Neural cell (in vitro differentiated cells): ENCODE measurements at regions not wholly inside any gene's neighbourhood (a gene's known extent, or its start where the extent isn't known, plus 50 kb on each side); places are given as distances from the start of the nearest gene placed in this dataset.

Experiments used
- H2AFZ ChIP-seq: fragments of 200-600, 300-800 bp; sonication (generic), shearing (Covaris generic); 2 replicates; pipeline ENCODE4 v1.6.0; 2014; ENCODE audit warnings: low read depth, mild to moderate bottlenecking, antibody characterized with exemption, low read length, moderate library complexity
- H3F3A ChIP-seq: fragments of 200-600 bp; shearing (Covaris generic); 2 replicates; pipeline ENCODE4 v1.6.1; 2016; ENCODE audit warnings: mild to moderate bottlenecking, moderate library complexity, mixed read lengths, antibody characterized with exemption, low read length; ENCODE audit not compliant: insufficient read depth, poor library complexity, severe bottlenecking
- H3K27ac ChIP-seq: fragments of 200-600, 300-800 bp; sonication (generic), shearing (Covaris generic); 2 replicates; pipeline ENCODE4 v1.5.1; 2014; ENCODE audit warnings: mild to moderate bottlenecking, low read length, moderate library complexity
- H3K27me3 ChIP-seq: fragments of 300-800, 200-600 bp; sonication (generic), shearing (Covaris generic); 2 replicates; pipeline ENCODE4 v1.6.0; 2014; ENCODE audit warnings: mild to moderate bottlenecking, low read depth, low read length, moderate library complexity; ENCODE audit not compliant: insufficient read depth
- H3K36me3 ChIP-seq: fragments of 300-800, 200-600 bp; sonication (generic), shearing (Covaris generic); 2 replicates; pipeline ENCODE4 v1.5.1; 2014; ENCODE audit warnings: mild to moderate bottlenecking, antibody characterized with exemption, low read length, moderate library complexity; ENCODE audit not compliant: insufficient read depth
- H3K4me2 ChIP-seq: fragments of 300-800, 200-600 bp; sonication (generic), shearing (Covaris generic); 2 replicates; pipeline ENCODE4 v1.6.0; 2014; ENCODE audit warnings: mild to moderate bottlenecking, low read length
- H3K4me3 ChIP-seq: fragments of 300-800, 200-600 bp; sonication (generic), shearing (Covaris generic); 2 replicates; pipeline ENCODE4 v1.5.1; 2014; ENCODE audit warnings: mild to moderate bottlenecking, low read length, moderate library complexity
- H3K79me2 ChIP-seq: fragments of 200-600 bp; shearing (Covaris generic); replicated peaks from 2 replicates; pipeline ENCODE4 v1.6.0; 2014; ENCODE audit warnings: mild to moderate bottlenecking, low read length, moderate library complexity; ENCODE audit not compliant: insufficient read depth
- H3K9ac ChIP-seq: fragments of 300-800, 200-600 bp; sonication (generic), shearing (Covaris generic); 2 replicates; pipeline ENCODE4 v1.6.1; 2016; ENCODE audit warnings: mild to moderate bottlenecking, low read length, mixed read lengths
- H3K9me2 ChIP-seq: fragments of 200-600 bp; shearing (Covaris generic); 2 replicates; pipeline ENCODE4 v1.6.1; 2016; ENCODE audit warnings: mild to moderate bottlenecking, low read length, mixed read lengths; ENCODE audit not compliant: insufficient read depth
- H3K9me3 ChIP-seq: fragments of 200-600, 300-800 bp; sonication (generic), shearing (Covaris generic); 2 replicates; pipeline ENCODE4 v1.6.1; 2016; ENCODE audit warnings: mild to moderate bottlenecking, mixed run types, low read length, moderate library complexity, mixed read lengths
- H4K20me1 ChIP-seq: fragments of 200-600 bp; shearing (Covaris generic); 2 replicates; pipeline ENCODE4 v1.6.1; 2016; ENCODE audit warnings: mild to moderate bottlenecking, mixed run types; ENCODE audit not compliant: insufficient read depth
- EP300 ChIP-seq: fragments of 450-650 bp; conservative IDR thresholded peaks from 2 replicates; pipeline ENCODE4 v1.6.1; 2014; ENCODE audit warnings: antibody characterized with exemption, mild to moderate bottlenecking, moderate library complexity; ENCODE audit not compliant: poor library complexity, severe bottlenecking
- EZH2 ChIP-seq: fragments of 200-600, 300-800 bp; shearing (Covaris generic), sonication (generic); IDR thresholded peaks from 2 replicates; pipeline ENCODE4 v1.6.1; 2014; ENCODE audit warnings: antibody characterized with exemption, low read length, borderline replicate concordance, mild to moderate bottlenecking; ENCODE audit not compliant: insufficient read depth, poor library complexity, severe bottlenecking
- MXI1 ChIP-seq: fragments of 450-650 bp; conservative IDR thresholded peaks from 2 replicates; pipeline ENCODE4 v1.6.1; 2014; ENCODE audit warnings: antibody characterized with exemption, mild to moderate bottlenecking; ENCODE audit not compliant: poor library complexity, severe bottlenecking
- POLR2AphosphoS5 ChIP-seq: IDR thresholded peaks from 2 replicates; pipeline ENCODE4 v1.6.1; 2012
- RAD21 ChIP-seq: fragments of 450-650 bp; conservative IDR thresholded peaks from 2 replicates; pipeline ENCODE4 v1.6.1; 2014; ENCODE audit warnings: antibody characterized with exemption, mild to moderate bottlenecking, moderate library complexity
- REST ChIP-seq: IDR thresholded peaks from 2 replicates; pipeline ENCODE4 v1.6.1; 2012; ENCODE audit warnings: borderline replicate concordance
- SMC3 ChIP-seq: fragments of 450-650 bp; conservative IDR thresholded peaks from 2 replicates; pipeline ENCODE4 v1.6.1; 2014; ENCODE audit warnings: antibody characterized with exemption, mild to moderate bottlenecking, moderate library complexity; ENCODE audit not compliant: poor library complexity
- TAF1 ChIP-seq: IDR thresholded peaks from 2 replicates; pipeline ENCODE4 v1.6.1; 2012; ENCODE audit warnings: low read depth
- TF ChIP-seq, protein P1 (sequence below): fragments of 450-650 bp; IDR thresholded peaks from 2 replicates; pipeline ENCODE4 v1.5.1; 2014; ENCODE audit warnings: antibody characterized with exemption, mild to moderate bottlenecking, moderate library complexity; ENCODE audit not compliant: poor library complexity, severe bottlenecking

- TF ChIP-seq TAF1 (no peak), RAD21 (no peak), EZH2 (no peak), POLR2AphosphoS5 (no peak), REST (no peak)
- H4K20me1 ChIP-seq, result no peaks in the 10 kb centered on the region
- H3K9me3 ChIP-seq, result no peaks in the 10 kb centered on the region
- H3K27ac ChIP-seq, result no peak overlapping the region
- H3K9ac ChIP-seq, result no peak overlapping the region
- H2AFZ ChIP-seq, result no peak overlapping the region
- H3K27me3 ChIP-seq, result peaks cover 11% of the 10 kb centered on the region
- no peaks in the 10 kb centered on the region for H3F3A ChIP-seq
- H3K79me2 ChIP-seq, result no peaks in the 10 kb centered on the region
- H3K36me3 ChIP-seq, result no peaks in the 10 kb centered on the region
- H3K9me2 ChIP-seq, result no peaks in the 10 kb centered on the region
- H3K4me2 ChIP-seq, result no peak overlapping the region
- no peak overlapping the region for H3K4me3 ChIP-seq
Measured at GRCh38 chr22:22352371-22352999, 107.9 kb downstream of the VPREB1 start.

- Histone ChIP-seq H2AFZ (no peak overlapping the region), H4K20me1 (no peaks in the 10 kb centered on the region), H3F3A (no peaks in the 10 kb centered on the region), H3K4me3 (no peak overlapping the region), H3K4me2 (no peak overlapping the region), H3K9me2 (no peaks in the 10 kb centered on the region), H3K9ac (no peak overlapping the region), H3K27ac (no peak overlapping the region), H3K79me2 (no peaks in the 10 kb centered on the region), H3K36me3 (no peaks in the 10 kb centered on the region), H3K27me3 (peaks cover 11% of the 10 kb centered on the region), H3K9me3 (no peaks in the 10 kb centered on the region)
- TF ChIP-seq, protein P1, sequence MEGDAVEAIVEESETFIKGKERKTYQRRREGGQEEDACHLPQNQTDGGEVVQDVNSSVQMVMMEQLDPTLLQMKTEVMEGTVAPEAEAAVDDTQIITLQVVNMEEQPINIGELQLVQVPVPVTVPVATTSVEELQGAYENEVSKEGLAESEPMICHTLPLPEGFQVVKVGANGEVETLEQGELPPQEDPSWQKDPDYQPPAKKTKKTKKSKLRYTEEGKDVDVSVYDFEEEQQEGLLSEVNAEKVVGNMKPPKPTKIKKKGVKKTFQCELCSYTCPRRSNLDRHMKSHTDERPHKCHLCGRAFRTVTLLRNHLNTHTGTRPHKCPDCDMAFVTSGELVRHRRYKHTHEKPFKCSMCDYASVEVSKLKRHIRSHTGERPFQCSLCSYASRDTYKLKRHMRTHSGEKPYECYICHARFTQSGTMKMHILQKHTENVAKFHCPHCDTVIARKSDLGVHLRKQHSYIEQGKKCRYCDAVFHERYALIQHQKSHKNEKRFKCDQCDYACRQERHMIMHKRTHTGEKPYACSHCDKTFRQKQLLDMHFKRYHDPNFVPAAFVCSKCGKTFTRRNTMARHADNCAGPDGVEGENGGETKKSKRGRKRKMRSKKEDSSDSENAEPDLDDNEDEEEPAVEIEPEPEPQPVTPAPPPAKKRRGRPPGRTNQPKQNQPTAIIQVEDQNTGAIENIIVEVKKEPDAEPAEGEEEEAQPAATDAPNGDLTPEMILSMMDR, result no peak
- no peak for TF ChIP-seq POLR2AphosphoS5
- no peak for TF ChIP-seq REST
- no peak for TF ChIP-seq EP300
- no peak for TF ChIP-seq EZH2
- no peak for TF ChIP-seq RAD21
- no peak for TF ChIP-seq TAF1
- TF ChIP-seq SMC3, result no peak
- TF ChIP-seq MXI1, result no peak
Measured at GRCh38 chr22:22355096-22355834, 110.7 kb downstream of the VPREB1 start.
